Hippocampal formation (tissue), 2 donors: ENCODE measurements at regions not wholly inside any gene's neighbourhood (a gene's known extent, or its start where the extent isn't known, plus 50 kb on each side); places are given as distances from the start of the nearest gene placed in this dataset.

ENCODE experiments used
- DNase-seq, 2 donors: peaks; one replicate each; lab custom pipeline; 2025; lab: John Stamatoyannopoulos, UW

DNA sequence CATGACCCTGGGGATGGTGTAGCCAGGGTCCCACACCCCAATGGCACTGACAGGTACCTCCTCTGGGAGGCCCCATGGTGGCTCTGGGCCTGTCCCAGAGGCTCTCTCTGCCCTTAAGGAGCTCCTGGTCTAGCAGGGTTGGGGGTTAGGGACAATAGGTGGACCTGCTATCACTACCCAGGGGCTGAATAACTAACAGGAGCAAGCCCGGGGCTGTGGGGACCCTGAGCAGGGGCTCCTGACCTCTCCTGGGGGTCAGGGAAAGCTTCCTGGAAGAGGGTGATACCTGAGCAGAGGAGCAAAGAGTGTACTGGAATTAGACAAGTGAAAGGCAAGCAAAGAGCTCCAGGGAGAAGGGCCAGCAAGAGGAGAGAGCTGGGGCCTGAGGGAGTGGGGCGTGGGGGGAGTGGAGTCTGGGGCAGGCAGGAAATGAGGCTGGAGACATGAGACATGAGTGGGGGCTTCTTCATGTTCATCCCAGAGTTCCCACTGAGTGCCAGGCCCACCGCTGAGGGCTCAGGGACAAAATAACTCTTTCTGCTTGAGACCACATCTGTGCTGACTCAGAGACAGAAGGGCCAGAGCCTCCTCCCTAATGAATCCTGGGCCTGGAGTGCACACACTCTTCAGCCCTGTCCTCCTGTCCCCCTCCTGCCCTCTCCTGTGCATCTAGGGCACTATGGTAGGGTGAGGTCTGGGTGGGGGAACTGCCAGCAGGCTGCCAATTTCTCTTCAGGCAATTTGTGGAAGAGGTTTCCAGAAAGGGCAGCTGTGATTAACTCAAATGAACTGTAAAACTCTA is 517.6 kb downstream of the PTPRU start:
- no peak for DNase-seq

DNA sequence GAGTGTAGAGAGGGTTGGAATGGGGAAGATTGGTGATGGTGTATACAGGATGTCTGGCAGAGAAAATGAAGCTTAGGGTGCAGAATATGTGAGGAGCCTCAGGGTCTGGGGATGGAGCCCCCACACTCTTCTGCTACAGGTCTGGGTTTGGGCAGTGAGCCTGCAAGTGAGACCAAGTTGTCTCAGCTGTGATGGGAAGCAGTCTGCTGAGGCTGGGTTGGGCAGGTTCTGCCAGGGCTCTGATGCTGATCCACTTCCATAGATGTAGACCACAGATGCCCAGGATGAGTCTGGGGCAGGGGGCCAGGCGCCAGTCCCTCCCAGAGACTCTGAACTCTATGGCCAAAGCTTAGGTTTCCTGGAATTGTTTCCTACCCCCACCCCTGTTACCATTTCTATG is 516.9 kb downstream of the PTPRU start:
- DNase-seq, result no peak

DNA sequence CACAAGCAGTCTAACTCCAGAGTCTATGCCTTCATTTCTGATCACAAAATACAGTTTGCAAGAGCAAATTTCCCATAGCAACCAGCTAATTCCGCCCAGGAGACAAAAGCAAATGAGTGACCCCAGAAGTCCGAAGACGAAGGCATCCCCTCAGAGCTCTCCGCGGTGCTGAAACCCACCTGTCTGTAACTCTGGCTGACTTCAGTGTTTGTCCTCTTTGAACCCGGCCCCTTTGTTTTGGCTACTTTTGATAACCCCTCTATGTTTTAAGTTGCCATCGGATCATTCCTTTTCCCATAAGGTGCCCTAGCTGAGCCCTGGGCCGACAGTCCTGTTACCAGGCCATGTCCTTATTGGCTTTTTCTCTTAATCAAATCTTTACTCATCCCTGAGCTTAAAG is 515.8 kb downstream of the PTPRU start:
- no peak for DNase-seq

DNA sequence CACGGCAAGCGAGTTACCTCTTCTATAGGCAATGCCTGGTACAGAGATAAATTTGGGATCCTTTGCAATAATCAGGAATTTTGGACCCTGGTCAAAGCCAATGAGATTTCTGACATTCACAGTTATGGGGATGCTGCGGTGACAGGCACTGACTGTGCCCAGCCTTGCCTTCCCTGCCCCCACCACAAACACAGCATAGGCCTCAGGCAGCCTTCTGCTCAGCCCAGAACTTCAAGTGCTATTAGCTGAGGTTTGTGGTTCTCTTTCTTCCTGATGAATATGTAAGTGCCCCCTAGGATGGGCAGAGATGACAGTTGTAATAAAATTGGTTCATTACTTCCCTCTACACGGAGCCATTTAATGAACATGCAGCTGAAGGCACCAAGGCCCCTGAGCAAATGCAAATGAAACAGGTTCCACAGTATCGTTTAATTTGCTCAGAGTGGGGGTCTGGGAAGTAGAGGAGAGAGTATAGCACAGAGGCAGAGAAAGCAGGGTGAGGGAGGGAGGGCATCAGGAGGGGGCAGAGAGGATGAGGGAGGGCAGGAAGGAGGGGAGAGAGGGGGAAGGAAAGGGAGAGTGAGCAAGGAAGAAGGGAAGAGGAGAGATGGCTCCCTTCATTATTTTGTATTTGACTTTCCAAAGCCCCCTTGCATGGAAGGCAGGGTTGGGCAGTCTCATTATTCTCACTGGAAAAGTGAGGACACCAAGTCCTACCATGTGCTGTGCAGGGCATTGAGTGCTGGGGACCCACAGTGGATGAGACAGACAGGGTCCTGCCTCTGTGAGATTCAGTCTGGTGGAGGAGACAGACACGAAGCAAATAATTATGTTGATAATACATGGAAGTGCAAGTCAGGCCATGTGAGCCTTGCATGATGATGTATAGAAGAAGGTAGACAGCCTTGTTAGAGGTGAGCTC is 513.0 kb downstream of the PTPRU start:
- DNase-seq, result no peak

DNA sequence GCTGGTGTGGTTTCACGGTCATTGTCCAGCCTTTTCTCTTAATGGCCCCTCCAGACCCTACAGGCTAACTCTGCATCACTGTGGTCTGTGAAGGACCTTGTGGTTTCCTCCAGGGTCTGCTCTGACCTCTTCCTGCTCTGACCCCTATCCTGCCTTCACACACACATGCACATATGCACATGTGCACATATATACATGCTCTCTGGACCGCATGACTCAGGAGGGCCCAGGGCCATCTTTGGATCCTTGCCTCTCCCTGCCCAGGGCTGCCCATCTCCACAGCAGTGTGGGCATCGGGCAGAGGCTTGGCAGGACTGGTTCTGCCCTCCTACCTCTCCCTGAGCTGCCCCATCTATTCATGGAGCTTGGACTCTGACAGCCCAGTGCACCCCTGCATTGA is 510.9 kb downstream of the PTPRU start:
- DNase-seq, result no peak

DNA sequence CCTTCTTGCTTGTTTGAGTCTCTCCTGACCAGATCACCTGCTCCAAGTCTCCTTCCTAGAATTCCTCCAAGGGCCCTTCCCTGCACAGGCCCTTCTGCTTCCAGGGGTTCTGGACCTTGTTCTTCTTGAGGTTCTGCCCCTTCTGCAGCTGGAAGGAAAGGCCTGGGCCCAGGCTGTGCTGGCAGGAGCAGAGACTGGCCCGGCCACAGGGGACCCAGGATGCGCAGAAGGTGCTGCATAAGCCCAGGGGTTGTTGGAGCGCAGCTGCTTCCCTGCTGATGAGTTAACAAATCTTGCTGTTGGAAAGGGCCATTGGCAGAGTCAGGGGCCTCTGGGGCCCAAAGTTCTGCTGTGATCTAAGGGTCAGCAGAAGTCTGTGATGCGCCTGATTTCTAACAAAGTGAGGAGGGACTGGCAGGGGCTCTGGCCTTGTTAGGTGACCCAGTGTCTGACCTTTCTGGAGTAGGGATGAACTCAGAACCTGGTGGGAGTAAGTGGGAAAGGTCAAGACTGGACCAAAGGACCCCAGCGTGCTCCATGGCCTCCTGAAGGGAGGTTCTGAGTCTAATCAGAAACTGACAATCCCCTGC is 509.8 kb downstream of the PTPRU start:
- no peak for DNase-seq

DNA sequence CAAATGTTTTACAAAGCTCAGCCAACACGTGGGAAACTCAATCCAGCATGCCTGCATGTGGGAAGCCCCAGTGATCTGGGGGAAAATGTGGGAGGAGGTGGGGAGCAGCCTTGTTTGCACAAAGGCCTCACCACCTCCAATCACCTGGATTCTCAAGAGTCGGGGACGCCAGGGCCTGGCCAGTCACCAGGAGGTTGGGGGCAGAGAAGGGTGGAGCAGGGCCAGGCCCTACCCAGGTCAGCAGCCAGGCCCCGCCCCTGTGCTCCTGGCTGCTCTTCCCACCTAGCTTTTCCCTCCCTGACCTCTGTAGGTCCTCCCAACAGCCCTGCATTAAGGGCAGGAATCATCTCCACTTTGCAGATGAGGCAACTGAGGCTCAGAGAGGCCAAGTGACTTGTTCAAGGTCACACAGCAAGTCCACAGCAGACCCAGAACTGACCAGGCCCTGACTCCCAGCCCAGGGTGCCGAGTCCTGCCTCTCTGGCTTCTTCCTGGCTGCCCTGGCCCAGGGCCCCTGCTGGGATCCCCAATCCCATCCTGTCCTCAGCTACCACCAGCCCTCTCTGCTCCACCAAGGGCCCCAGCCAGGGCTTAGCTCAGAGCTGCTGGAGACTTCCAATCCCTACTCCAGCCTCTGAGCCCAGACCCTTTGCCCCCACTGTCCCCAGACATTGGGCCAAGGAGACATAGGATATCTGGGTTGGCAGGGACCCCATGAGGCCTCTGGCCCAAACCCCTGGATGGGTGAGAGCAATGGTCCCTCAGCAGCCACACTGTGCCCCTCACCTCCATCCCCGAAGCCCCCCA is 508.6 kb downstream of the PTPRU start:
- DNase-seq, result no peak

DNA sequence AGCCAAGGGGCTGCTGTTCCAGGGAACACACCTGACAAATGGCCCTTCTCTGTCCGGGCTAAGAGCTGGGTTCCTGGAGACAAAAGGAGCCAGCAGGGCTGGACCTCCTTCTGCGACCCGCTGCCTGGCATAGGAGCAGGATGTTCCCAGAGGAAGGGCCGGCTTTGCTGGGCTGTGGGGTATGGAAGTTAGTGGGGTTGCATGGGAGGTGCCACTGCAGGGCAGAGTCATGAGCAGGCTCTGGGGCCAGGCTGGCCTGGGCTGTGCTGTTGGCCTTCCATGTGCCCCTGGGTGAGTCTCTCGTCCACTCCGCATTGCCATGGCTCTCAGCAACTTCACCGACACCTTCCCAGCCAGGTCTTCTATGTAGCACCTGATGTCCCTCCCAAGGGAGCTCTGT is 507.6 kb downstream of the PTPRU start:
- DNase-seq, result no peak

DNA sequence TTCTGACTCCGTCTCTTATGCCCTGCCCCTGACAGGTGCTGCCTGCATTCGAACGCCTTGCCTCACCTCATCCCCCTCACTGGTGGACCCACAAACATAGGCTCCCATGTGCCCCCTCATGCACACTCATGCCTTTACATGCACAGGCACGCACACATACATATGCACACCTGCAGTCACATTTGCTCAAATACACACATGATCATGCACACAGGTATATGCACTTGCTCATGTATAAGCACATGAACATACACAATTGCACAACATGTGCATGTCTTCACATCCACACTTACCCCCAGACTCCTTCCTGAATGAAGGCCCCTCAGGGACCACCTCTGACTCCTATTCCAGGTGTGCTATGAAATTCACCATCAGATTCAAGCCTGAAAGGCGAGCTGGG is 506.9 kb downstream of the PTPRU start:
- DNase-seq, result no peak

DNA sequence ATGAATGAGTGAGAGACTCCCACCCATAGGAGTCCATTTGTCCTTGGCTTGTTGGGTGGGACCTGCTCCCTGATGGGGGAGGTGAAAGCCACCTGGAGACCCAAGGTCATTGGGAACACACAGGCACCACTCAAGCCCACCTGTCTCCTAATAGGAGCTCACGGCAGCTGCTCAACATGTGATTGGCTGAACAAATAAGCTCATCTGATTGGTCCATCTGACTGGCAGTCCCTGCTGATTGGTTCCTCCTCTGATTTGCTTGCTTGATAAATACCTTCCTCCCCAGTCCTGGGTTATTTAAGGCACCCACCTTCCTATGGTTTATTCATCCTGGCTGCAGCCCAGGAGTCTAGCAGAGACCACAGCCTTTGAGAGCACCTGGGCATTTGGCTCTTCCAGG is 502.9 kb downstream of the PTPRU start:
- no peak for DNase-seq

DNA sequence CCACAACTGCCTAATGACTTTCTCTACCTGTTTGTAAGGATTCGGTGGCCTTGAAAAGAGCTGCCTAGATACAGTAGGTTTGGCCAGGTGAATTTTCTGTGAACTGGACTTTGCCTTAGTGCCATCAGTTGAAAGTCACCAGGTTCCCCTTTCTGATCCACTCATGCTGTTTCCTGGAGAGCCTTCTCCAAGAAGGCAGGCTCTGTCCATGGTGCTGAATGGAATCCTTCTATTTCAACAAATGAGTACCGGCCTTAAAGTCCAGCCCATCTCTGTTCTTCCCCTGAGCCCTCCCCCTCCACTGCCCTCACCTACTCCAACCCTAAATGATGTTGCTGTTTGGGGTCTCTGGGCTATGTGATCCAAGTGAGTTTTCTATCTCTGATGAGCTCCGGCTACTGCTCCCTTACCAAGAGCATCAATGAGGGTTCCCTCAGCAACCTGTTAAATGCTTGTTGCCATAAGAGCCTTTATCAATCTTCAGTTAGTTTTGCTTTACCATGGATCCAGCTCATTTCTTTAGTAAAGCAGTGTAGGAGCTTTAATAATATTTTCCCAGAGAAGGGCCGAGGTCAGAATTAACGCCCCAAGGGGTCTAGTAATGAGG is 500.4 kb downstream of the PTPRU start:
- DNase-seq, result no peak

DNA sequence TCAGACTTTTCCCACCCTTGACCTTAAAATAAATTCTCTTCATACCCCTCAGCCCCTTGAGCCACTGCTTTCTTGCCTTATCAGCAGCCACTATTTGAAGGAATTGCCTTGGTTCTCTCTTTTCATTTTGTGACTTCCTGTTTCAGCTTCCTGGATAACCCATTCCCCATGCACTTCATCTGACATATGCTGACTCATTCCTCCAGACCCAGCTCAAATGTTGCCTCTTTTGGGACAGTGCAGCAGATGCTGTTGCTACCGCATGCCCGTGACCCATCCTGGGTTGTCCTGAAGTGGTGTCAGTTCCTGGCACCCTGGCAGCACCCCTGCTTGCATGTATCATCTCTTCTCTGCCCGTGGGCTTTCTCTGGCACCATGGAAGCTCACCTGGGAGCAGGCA is 496.1 kb downstream of the PTPRU start:
- no peak for DNase-seq

DNA sequence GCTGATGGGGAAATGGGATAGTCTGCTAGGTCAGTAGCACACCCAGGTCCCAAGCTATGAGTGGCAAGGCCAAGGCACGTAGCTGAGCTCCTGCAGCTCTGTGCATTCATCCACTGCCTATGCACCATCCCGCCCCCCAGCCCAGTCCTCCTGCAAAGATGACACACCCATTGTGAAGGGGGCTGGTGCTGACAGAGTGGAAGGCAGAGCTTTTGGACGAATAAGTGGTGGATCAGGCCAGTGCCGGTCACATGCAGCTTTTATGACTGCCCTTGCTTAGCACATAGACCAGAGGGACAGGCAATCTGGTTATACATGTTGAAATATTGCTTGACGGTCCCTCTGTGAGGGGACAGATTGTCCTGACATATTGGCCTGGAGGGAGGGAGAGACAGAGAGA is 494.3 kb downstream of the PTPRU start:
- no peak for DNase-seq

DNA sequence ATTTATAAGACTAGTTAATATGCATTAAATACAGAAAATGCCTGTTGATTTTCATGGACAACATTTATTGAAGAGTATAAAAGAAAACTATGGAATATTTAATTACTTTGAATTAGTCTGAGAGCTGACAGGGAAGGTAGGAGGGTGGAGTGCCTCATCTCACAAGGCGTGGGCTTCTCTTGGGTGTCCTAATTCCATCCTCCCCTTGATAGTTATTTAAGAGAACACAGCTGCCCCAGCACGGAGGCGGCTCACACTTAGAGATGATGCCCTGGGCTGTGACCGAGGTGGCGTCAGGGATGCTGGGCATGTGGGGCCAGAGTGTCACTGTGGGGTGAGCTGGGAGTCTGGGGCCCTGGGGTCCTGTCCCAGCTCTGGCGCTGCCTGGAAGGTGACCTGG is 493.0 kb downstream of the PTPRU start:
- DNase-seq, result no peak

DNA sequence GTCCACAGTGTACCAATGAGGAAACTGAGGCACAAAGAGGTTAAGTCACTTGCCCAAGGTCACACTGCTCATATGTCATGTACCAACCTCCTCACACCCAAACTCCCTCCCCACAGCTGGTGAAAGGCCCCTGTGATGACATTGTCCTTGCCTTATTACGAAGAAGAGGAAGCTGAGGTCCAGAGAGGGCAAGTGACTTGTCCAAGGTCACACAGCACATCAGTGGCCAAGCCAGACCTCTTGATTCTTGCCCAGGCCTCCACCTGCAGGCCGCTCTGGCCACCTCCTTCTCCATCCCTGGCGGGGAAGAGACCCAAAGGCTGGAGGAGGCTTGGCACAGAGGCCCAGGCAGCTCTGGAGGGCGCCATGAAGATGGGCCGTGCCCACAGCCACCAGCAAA is 492.4 kb downstream of the PTPRU start:
- DNase-seq, result no peak

DNA sequence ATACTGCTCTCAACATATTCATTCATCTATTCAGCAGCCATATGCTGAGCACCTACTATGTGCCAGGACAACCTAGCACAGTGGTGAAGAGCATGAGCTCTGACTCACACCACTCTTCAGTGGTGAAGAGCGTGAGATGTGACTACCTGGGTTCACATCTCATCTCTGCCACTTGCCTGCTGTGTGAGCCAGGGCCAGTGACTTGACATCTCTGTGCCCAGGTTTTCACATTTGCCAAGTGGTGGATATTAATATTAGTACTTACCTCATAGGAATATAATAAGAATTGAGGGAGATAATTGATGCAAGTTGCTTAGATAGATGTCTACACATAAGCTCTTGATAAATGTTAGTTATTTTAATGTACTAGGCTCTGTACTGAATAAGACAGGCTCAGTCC is 488.9 kb downstream of the PTPRU start:
- DNase-seq, result no peak

DNA sequence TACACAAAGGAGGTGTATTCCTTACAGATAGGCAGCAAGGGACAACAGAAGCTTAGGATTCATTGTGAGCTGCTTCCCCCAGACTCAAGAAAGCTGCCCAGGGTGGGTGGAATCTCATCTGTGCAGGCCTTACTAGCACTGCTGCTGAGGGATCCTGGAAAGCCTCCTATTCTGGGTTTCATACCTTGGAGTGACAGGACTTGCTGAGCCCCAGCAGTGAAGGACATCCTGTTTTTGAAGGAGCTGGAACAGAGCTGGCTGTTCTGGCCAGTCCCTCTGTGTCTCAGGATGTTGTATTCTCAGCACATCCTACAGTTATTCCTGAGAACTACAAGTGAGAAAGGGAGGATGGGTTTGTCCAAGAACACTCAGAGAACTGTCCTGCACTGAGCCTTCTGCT is 486.3 kb downstream of the PTPRU start:
- DNase-seq, result no peak

DNA sequence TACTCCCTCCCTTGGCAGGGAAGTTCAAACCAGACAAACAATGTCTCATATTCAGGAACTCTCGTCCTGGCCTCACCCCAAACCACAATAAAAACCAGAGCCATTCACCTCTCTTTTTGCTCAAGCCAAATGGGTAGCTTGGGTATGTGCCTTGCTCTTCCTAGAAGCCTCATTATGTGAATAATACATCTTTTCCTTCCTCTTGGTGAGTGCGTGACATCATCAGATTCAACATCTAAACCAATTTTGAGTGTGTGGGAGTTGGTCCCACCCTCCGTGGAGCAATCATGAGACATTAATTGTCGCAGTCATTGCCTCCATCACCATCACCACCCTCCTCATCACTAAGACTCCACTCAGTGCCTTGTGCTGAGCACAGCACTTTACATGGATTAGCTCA is 482.9 kb downstream of the PTPRU start:
- no peak for DNase-seq

DNA sequence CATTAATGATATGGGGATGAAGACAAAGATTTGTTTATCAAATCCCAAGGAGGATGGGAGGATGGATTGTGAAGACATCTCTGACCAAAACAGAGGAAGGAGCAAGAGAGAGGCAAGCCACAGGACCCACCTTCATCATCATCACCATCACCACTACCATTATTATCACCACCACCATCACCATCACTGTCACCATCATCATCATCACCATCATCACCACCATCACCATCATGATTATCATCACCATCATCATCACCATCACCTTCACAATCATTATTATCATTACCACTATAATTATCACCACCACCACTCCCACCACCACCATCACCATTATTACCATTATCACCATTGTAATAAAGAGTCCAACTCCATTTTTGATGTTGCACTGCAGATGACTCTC is 482.5 kb downstream of the PTPRU start:
- no peak for DNase-seq

DNA sequence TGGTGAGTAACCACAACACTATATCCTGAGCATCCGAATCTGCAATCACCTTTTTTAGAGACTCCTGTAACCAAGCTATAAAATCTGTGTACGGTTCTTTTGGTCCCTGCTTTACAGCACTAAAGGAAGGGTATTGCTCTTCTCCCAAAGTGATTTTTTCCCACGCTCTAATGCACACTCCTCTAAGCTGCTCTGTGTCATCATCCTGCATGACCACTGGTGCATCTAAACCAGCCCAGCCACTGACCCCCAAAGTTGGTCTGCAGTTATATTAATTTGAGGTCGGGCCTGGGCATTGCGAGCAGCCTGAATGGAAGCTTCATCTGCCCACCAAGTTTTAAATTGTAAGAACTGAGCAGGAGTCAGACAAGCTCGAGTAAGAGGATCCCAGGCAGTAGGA is 480.0 kb downstream of the PTPRU start:
- DNase-seq, result no peak

DNA sequence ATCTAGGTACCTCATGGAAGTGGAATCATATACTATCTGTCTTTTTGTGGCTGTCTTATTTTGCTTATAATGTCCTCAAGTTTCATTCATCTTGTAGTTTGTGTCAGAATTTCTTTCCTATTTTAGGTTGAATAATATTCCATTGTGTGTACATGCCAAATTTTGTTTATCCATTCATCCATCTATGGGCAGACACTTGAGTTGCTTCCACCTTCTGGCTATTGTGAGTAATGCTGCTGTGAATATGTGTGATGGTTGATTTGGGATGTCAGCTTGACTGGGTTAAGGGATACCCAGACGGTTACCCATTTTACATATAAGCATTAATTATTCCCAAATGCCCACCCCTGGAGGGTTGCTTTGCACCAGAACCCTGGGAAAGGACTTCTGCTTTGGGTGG is 477.5 kb downstream of the PTPRU start:
- DNase-seq, result no peak

DNA sequence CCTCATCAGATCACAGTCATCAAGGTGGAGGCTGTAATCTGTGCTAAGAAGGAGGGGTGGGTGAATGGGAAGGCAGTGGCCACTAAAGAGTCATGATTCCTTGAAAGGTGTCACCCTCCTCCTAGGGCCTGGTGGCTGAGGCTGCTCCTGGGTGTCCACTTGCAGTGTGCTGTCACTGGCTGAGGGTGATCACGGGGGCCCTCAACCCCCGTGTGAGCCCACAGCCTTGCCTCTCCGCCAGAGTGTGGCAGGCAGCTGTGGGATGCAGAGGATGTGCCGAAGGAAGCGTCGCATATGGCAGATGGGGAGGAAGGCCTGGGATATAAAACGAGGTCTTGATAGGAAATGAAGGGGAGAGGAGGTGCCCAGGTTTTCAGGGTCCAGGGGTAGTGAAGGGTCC is 476.5 kb downstream of the PTPRU start:
- no peak for DNase-seq
